ENCODE measurements at regions not wholly inside any gene's neighbourhood (a gene's known extent, or its start where the extent isn't known, plus 50 kb on each side); places are given as distances from the start of the nearest gene placed in this dataset.

GRCh38 chr3:99418209-99418635 is 220.2 kb upstream of the COL8A1 start:
- Histone ChIP-seq H3K36me3 (ENCODE audit: insufficient read depth, low read length) (no peaks in the 10 kb centered on the region), H3K9me3 (ENCODE audit: low read length) (no peaks in the 10 kb centered on the region), H3K79me2 (replicated peaks; ENCODE audit: insufficient read depth, low read length) (no peaks in the 10 kb centered on the region), H4K20me1 (ENCODE audit: insufficient read depth) (no peaks in the 10 kb centered on the region), H3K27ac (ENCODE audit: low read length) (no peak overlapping the region), H3K9me2 (ENCODE audit: insufficient read depth, low read length) (no peaks in the 10 kb centered on the region), H3K27me3 (ENCODE audit: insufficient read depth, low read depth, low read length) (no peaks in the 10 kb centered on the region), H2AFZ (ENCODE audit: low read depth, low read length) (no peak overlapping the region), H3K9ac (ENCODE audit: low read length) (no peak overlapping the region), H3F3A (ENCODE audit: insufficient read depth, low read length, poor library complexity, severe bottlenecking) (no peaks in the 10 kb centered on the region), H3K4me2 (ENCODE audit: low read length) (no peak overlapping the region), H3K4me3 (ENCODE audit: low read length) (no peak overlapping the region)
- TF ChIP-seq EP300 (conservative IDR thresholded peaks at IDR 0.05; ENCODE audit: poor library complexity, severe bottlenecking) (no peak), TAF1 (IDR thresholded peaks at IDR 0.05; ENCODE audit: low read depth) (no peak), REST (IDR thresholded peaks at IDR 0.05; ENCODE audit: borderline replicate concordance) (no peak), POLR2AphosphoS5 (IDR thresholded peaks at IDR 0.05) (no peak), EZH2 (IDR thresholded peaks at IDR 0.05; ENCODE audit: borderline replicate concordance, insufficient read depth, low read length, poor library complexity, severe bottlenecking) (no peak), CTCF (IDR thresholded peaks at IDR 0.05; ENCODE audit: poor library complexity, severe bottlenecking) (no peak), RAD21 (conservative IDR thresholded peaks at IDR 0.05) (no peak), SMC3 (conservative IDR thresholded peaks at IDR 0.05; ENCODE audit: poor library complexity) (no peak), MXI1 (conservative IDR thresholded peaks at IDR 0.05; ENCODE audit: poor library complexity, severe bottlenecking) (no peak)

DNA sequence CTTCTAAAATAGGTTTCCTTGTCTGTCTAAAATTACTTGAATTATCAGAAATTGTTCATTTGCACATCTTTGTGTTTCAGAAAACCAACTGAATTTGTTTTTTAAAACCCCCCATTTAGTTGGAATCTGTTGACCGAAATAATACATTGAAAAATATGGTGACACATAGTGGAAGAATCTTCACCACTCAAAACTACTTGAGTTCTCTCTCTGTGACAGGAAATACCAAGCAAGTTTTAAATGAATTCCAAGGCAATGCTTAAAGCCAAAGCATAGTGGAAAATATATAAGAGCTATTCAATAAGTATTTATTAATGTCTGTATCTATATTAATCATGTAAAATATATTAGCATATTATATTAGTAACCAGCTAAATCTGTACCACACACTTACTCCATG is 224.9 kb upstream of the COL8A1 start:
- no peak overlapping the region for H3K4me3 ChIP-seq (ENCODE audit: low read length)
- H3K9ac ChIP-seq (ENCODE audit: low read length) = no peak overlapping the region
- no peaks in the 10 kb centered on the region for H3K27me3 ChIP-seq (ENCODE audit: insufficient read depth, low read depth, low read length)
- TF ChIP-seq CTCF (IDR thresholded peaks at IDR 0.05; ENCODE audit: poor library complexity, severe bottlenecking) = no peak
- TF ChIP-seq RAD21 (conservative IDR thresholded peaks at IDR 0.05) = no peak
- no peak for TF ChIP-seq POLR2AphosphoS5 (IDR thresholded peaks at IDR 0.05)
- TF ChIP-seq MXI1 (conservative IDR thresholded peaks at IDR 0.05; ENCODE audit: poor library complexity, severe bottlenecking) = no peak
- TF ChIP-seq REST (IDR thresholded peaks at IDR 0.05; ENCODE audit: borderline replicate concordance) = no peak
- no peak for TF ChIP-seq TAF1 (IDR thresholded peaks at IDR 0.05; ENCODE audit: low read depth)
- no peak for TF ChIP-seq EP300 (conservative IDR thresholded peaks at IDR 0.05; ENCODE audit: poor library complexity, severe bottlenecking)
- no peak for TF ChIP-seq SMC3 (conservative IDR thresholded peaks at IDR 0.05; ENCODE audit: poor library complexity)
- TF ChIP-seq EZH2 (IDR thresholded peaks at IDR 0.05; ENCODE audit: borderline replicate concordance, insufficient read depth, low read length, poor library complexity, severe bottlenecking) = no peak
- no peak overlapping the region for H3K4me2 ChIP-seq (ENCODE audit: low read length)
- H3F3A ChIP-seq (ENCODE audit: insufficient read depth, low read length, poor library complexity, severe bottlenecking) = no peaks in the 10 kb centered on the region
- no peaks in the 10 kb centered on the region for H3K9me2 ChIP-seq (ENCODE audit: insufficient read depth, low read length)
- no peaks in the 10 kb centered on the region for H4K20me1 ChIP-seq (ENCODE audit: insufficient read depth)
- H3K79me2 ChIP-seq (replicated peaks; ENCODE audit: insufficient read depth, low read length) = no peaks in the 10 kb centered on the region
- no peak overlapping the region for H3K27ac ChIP-seq (ENCODE audit: low read length)
- H2AFZ ChIP-seq (ENCODE audit: low read depth, low read length) = no peak overlapping the region
- no peaks in the 10 kb centered on the region for H3K36me3 ChIP-seq (ENCODE audit: insufficient read depth, low read length)
- H3K9me3 ChIP-seq (ENCODE audit: low read length) = no peaks in the 10 kb centered on the region

All from neural cell (in vitro differentiated cells).